CD4-positive, alpha-beta T cell treated with Interleukin-17A for 4 hours (primary cell): ENCODE measurements at regions not wholly inside any gene's neighbourhood (a gene's known extent, or its start where the extent isn't known, plus 50 kb on each side); places are given as distances from the start of the nearest gene placed in this dataset.

Source experiments
- DNase-seq: peaks from one replicate; pipeline ENCODE4 v3.0.0-alpha.2; 2020; ENCODE audit warnings: mixed read lengths

GRCh38 chr6:87847135-87847829, 145.2 kb upstream of the AKIRIN2 start:
- DNase-seq = no peak

- no peak for DNase-seq
Measured at GRCh38 chr6:87846434-87846833, 144.4 kb upstream of the AKIRIN2 start.

DNA sequence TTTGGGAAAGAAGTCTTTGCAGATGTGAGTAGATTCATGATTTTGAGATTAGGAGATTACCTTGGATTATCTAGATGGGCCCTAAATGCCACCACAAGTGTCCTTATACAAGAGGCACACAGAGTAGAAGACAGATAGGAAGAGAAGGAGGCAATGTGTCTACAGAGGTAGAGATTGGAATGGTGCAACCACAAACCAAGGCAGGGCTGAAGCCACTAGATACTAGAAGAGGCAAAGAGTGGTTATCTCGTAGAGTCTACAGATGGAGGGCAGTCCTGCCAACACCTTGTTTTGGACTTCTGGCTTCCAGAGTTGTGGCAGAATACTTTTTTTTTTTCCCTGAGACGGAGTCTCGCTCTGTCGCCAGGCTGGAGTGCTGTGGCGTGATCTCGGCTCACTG, 138.3 kb upstream of the AKIRIN2 start:
- DNase-seq = no peak

GRCh38 chr6:87837876-87838275, 135.8 kb upstream of the AKIRIN2 start:
- no peak for DNase-seq

GRCh38 chr6:87837444-87837843, 135.4 kb upstream of the AKIRIN2 start:
- no peak for DNase-seq

DNA sequence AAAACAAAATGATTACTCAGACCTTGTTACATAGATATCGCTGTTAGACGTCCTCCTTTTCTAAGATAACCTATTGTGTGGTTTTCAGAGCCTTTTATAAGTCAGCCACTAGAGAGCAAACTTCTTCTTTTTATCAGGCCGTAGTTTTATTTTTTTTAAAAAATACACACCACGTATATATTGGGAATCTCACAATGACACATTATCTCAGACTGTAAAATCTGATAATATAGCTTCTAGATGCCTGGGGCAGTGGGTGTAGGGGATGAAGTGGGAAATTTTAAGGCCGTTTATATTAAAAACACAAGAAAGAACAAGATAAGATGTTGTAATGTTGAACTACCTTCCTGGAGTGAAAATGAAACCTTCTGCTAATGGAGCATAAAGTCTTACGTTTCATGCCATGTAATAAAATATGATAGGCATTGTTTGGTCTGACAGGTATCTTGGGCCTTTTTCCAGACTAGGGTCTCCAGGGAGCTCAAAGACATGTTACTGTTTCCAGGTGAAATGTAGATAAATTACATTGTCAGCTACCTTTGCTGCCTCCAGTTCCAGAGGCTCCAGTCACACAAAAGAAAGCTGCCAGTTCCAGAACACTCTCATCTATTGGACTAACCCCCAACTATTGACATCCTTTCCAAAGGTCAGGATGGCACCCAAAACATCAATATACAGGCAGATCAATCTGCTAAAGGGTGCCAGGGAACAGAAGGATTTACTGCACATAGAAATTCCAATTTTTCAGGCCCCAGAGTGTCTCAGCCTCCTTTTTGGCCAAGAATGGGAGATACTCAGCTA, 130.2 kb upstream of the AKIRIN2 start:
- peak; percentile 12 for DNase-seq

- no peak for DNase-seq
Measured at GRCh38 chr6:87830907-87831306, 128.9 kb upstream of the AKIRIN2 start.

- DNase-seq = no peak
Measured at GRCh38 chr6:87829622-87830121, 127.6 kb upstream of the AKIRIN2 start.

- no peak for DNase-seq
Measured at GRCh38 chr6:87828044-87828443, 126.0 kb upstream of the AKIRIN2 start.

DNA sequence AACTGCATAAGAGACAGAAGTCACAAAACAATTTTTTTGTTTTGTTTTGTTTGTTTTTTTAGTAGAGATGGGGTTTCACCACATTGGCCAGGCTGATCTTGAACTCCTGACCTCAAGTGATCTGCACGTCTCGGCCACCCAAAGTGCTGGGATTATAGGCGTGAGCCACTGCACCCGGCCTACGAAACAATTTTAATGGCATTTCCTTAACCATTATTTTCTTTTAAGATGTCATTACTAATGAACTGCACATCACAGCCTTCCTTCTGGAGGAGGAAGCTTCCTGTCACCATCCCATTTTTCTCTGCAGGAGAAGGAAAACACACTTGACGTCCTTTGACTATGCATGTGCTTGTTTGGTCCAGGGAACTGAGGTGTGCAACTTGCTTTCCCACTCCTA, 125.3 kb upstream of the AKIRIN2 start:
- DNase-seq = no peak

- DNase-seq = no peak
Measured at GRCh38 chr6:87826424-87826823, 124.4 kb upstream of the AKIRIN2 start.

GRCh38 chr6:87825821-87826221, 123.8 kb upstream of the AKIRIN2 start:
- DNase-seq = no peak

DNA sequence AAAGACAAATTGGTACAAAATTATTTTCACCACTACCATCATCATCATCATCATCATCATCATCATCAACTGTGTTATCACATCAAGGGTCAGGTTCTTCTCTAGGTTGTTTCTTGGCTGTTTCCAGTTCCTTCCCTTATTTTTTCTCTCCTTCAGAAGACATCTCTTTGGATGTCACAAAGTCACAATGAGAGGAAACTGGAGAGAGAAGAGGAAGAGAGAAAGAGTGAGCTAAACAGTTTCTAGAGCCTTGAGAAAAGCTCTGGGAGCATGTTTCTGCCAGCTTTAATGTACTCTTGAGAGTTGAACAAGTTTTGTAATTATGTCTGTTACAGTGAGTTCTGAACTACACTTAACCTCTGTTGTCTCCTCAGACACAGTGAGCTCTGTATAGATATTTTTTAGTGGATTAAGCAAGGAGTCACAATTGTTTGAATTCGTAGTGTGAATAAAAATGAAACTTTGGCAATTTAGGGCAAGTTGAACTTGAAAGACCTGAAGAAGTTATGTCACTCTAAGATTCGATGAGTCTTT, 123.0 kb upstream of the AKIRIN2 start:
- no peak for DNase-seq

GRCh38 chr6:87822011-87822410, 120.0 kb upstream of the AKIRIN2 start:
- no peak for DNase-seq

DNA sequence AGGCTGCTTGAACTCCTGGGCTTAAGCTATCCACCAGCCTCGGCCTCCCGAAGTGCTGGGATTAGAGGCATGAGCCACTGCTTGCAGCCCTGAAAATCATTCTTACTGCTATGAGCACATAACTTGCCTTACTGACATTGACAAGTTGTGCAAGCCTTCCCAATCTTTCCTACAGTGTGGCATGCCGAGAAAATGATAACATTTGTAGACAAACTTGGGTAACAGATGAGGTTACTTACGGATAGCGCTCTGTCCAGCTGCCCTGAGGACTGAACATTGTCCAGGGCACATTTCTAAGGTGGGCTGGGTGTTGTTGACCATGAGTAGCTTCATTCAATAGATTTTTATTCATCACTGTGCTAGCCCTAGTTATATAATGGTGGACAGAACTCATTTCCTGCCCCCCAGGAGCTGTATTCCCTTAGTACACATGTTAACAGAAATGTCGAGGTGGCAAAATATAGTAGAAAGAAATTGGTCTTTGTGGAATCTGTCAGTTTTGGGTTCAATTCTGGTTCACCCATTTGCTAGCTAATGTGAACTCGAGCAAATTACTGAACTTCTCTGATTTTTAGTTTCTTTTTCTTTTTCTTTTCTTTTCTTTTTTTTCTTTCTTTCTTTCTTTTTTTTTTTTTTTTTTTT, 118.4 kb upstream of the AKIRIN2 start:
- DNase-seq = no peak

DNA sequence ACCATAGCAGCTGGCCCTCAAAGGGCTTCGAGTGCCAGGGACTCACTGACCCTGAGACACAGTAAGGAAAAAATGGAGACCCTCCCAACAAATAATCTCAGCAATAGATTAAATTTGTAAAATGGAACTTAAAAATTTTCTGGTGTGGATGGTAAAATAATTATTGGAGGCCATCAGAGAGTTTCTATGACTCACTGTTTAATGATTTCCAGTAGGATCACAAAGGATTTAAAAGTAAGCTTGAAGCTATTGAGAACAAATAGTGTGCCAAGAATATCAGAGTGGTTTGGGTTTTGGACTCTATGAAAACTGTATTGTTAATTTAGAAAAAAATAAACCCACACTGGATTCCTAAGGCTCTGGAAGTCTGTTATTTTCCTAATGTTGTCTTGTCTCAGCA, 115.2 kb upstream of the AKIRIN2 start:
- no peak for DNase-seq

- no peak for DNase-seq
Measured at GRCh38 chr6:87815449-87815848, 113.4 kb upstream of the AKIRIN2 start.

GRCh38 chr6:87808005-87808757, 106.1 kb upstream of the AKIRIN2 start:
- no peak for DNase-seq

DNA sequence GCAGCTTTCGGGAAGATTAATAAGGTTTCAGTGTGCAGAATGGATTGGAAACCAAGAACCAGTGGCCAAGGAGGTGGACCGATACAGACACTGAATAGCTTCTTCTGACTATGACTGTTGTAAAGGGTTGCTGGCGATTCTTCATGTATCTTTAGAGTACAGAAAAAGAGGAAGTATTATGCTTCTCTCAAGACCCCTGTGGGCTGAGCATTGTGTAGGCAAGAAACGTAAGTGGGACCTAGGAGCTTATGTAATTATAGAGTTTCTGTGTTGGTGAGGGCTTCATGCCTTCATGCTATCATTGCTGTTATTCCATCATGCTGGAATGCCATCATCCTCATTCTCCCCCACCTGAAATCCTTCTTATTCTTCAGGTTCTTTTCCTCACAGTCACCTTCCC, 105.4 kb upstream of the AKIRIN2 start:
- DNase-seq = no peak

GRCh38 chr6:87806635-87807034, 104.6 kb upstream of the AKIRIN2 start:
- no peak for DNase-seq

- no peak for DNase-seq
Measured at GRCh38 chr6:87806099-87806498, 104.1 kb upstream of the AKIRIN2 start.

DNA sequence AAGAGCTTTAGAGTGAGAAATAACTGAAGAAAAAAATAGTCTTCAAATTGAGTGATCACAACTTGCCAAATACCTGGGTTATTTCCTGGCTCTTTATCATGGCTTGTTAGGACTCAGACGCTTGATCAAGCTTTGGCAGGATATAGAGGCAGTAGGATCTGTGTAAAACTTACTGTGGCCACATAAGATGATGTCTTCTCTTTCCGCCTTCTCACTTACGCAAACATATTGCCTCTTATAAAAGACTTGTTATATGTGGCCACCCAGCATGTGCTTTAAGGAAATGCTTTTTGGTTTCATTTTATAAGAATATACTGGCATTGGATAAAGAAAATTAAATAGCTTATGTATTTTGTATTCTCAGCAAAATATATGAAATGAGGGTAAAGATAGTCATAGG, 101.8 kb upstream of the AKIRIN2 start:
- no peak for DNase-seq

DNA sequence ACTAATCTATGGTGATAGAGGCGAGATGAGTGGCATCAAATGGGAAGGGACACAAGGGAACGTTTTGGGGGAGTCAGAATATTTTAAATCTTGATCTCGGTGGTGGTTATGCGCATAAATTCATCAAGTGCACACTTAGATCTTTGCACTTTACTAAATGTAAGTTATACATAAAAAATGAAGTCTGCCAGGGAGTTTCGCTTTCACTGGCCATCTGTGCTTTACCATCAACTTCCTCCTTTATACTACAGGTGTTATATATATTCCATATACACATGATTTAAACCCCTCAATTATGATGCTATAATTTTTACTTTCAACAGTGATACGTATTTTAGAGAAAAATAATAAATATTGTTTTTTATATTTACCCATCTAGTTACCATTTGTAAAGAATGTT, 97.6 kb upstream of the AKIRIN2 start:
- DNase-seq = no peak
